Mesenchymal stem cell (in vitro differentiated cells and primary cell): ENCODE measurements at regions not wholly inside any gene's neighbourhood (a gene's known extent, or its start where the extent isn't known, plus 50 kb on each side); places are given as distances from the start of the nearest gene placed in this dataset.

Experiments used
- DNase-seq: peaks from one replicate; pipeline ENCODE4 v3.0.0-alpha.2; 2013
- H2AFZ ChIP-seq: one replicate; pipeline ENCODE4 v1.6.1; 2013; ENCODE audit warnings: low read depth, mild to moderate bottlenecking, control low read depth, inconsistent platforms, low read length, moderate library complexity
- H2AK5ac ChIP-seq: 2 replicates; pipeline ENCODE4 v1.6.1; 2013; ENCODE audit warnings: low read length, moderate library complexity, mild to moderate bottlenecking, inconsistent platforms; ENCODE audit not compliant: severe bottlenecking
- H2BK120ac ChIP-seq: one replicate; pipeline ENCODE4 v1.6.1; 2013; ENCODE audit warnings: low read depth, mild to moderate bottlenecking, inconsistent platforms, low read length, moderate library complexity
- H2BK12ac ChIP-seq, 2 experiments: one replicate each; pipeline ENCODE4 v1.6.1; 2013; ENCODE audit warnings: inconsistent platforms in 2 of 2, low read length in 2 of 2, mild to moderate bottlenecking in 2 of 2, moderate library complexity in 2 of 2, control low read depth in 1 of 2
- H2BK15ac ChIP-seq: one replicate; pipeline ENCODE4 v1.6.1; 2013; ENCODE audit warnings: mild to moderate bottlenecking, low read depth, inconsistent platforms; ENCODE audit not compliant: poor library complexity, severe bottlenecking
- H2BK5ac ChIP-seq: 2 replicates; pipeline ENCODE4 v1.6.1; 2013; ENCODE audit warnings: low read depth, mild to moderate bottlenecking, low read length, control low read depth, inconsistent platforms; ENCODE audit not compliant: poor library complexity, severe bottlenecking
- H3K14ac ChIP-seq, 2 experiments: one replicate each; pipeline ENCODE4 v1.6.1; 2013; ENCODE audit warnings: inconsistent platforms in 2 of 2, low read length in 2 of 2, control low read depth in 1 of 2, mild to moderate bottlenecking in 1 of 2, moderate library complexity in 1 of 2
- H3K18ac ChIP-seq, 2 experiments: one replicate each; pipeline ENCODE4 v1.6.1; 2013; ENCODE audit warnings: inconsistent platforms in 2 of 2, low read length in 2 of 2, control low read depth in 1 of 2, low read depth in 1 of 2, mild to moderate bottlenecking in 1 of 2
- H3K23ac ChIP-seq, 2 experiments: one replicate each; pipeline ENCODE4 v1.6.1; 2013; ENCODE audit warnings: inconsistent platforms in 2 of 2, low read length in 2 of 2, mild to moderate bottlenecking in 2 of 2, moderate library complexity in 2 of 2, control low read depth in 1 of 2
- H3K27ac ChIP-seq: 2 replicates; pipeline ENCODE4 v1.5.1; 2013; ENCODE audit warnings: mild to moderate bottlenecking, moderate library complexity, low read length, control low read depth, inconsistent platforms; ENCODE audit not compliant: poor library complexity, severe bottlenecking
- H3K27me3 ChIP-seq, 2 experiments: 2 replicates each; pipeline versions ENCODE4 v1.6.1 to v1.7.0; 2013; ENCODE audit warnings: low read length in 2 of 2, mild to moderate bottlenecking in 2 of 2, moderate library complexity in 2 of 2, control low read depth in 1 of 2, inconsistent platforms in 1 of 2; ENCODE audit not compliant: control insufficient read depth in 1 of 2, insufficient read depth in 1 of 2
- H3K36me3 ChIP-seq, 2 experiments: 2 replicates each; pipeline versions ENCODE4 v1.6.1 to v1.7.0; 2013; ENCODE audit warnings: low read length in 2 of 2, control low read depth in 1 of 2, inconsistent platforms in 1 of 2, low read depth in 1 of 2, mild to moderate bottlenecking in 1 of 2; ENCODE audit not compliant: insufficient read depth in 2 of 2, control insufficient read depth in 1 of 2
- H3K4ac ChIP-seq, 2 experiments: one replicate each; pipeline ENCODE4 v1.6.1; 2013; ENCODE audit warnings: inconsistent platforms in 2 of 2, low read length in 2 of 2, mild to moderate bottlenecking in 2 of 2, moderate library complexity in 2 of 2, control low read depth in 1 of 2, low read depth in 1 of 2
- H3K4me1 ChIP-seq: 2 replicates; pipeline ENCODE4 v1.6.1; 2013; ENCODE audit warnings: low read depth, low read length, control low read depth; ENCODE audit not compliant: control insufficient read depth, insufficient read depth
- H3K4me2 ChIP-seq: 2 replicates; pipeline ENCODE4 v1.6.1; 2013; ENCODE audit warnings: low read length, mild to moderate bottlenecking, inconsistent platforms; ENCODE audit not compliant: poor library complexity, severe bottlenecking
- H3K4me3 ChIP-seq, 2 experiments: 2 replicates each; pipeline versions ENCODE4 v1.5.1 to v1.7.0; 2013; ENCODE audit warnings: low read length in 2 of 2, mild to moderate bottlenecking in 2 of 2, control low read depth in 1 of 2, low read depth in 1 of 2; ENCODE audit not compliant: insufficient read depth in 1 of 2
- H3K79me1 ChIP-seq: replicated peaks from 2 replicates; pipeline ENCODE4 v1.6.1; 2013; ENCODE audit warnings: mild to moderate bottlenecking, control low read depth, low read length, inconsistent platforms; ENCODE audit not compliant: poor library complexity, severe bottlenecking
- H3K9ac ChIP-seq: 2 replicates; pipeline ENCODE4 v1.7.0; 2013; ENCODE audit warnings: mild to moderate bottlenecking, low read length, moderate library complexity
- H3K9me3 ChIP-seq: 2 replicates; pipeline ENCODE4 v1.7.0; 2013; ENCODE audit warnings: mild to moderate bottlenecking, low read length; ENCODE audit not compliant: control insufficient read depth
- H4K8ac ChIP-seq: one replicate; pipeline ENCODE4 v1.6.1; 2013; ENCODE audit warnings: inconsistent platforms, mild to moderate bottlenecking, low read length, moderate library complexity
- H4K91ac ChIP-seq: one replicate; pipeline ENCODE4 v1.6.1; 2013; ENCODE audit warnings: mild to moderate bottlenecking, low read length, inconsistent platforms
- WGBS: methylation state at CpG from one replicate; pipeline ENCODE4 v1.1.7; 2013; ENCODE audit warnings: mixed read lengths; 5-methylcytosine and 5-hydroxymethylcytosine counted together

DNA sequence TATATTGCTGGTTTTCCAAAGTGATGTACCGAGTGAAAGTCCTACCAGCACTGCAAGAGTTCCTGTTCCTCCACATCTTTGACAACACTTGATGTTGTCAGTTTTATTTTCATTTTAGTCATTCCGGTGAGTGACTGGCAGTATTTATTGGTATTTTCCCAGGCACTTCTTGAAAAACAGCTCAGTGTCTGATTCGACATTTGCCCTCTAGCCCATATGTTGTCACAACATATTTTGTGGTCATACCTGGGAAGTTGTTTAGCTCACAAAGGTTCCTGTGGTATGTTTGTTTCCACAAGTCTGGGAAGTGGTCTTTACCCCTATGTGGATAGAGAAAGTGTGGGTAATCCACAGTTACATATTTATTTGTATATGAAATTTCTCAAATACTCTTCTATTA, 463.6 kb downstream of the HAPSTR1 start:
- H2AFZ ChIP-seq = no peak overlapping the region

DNA sequence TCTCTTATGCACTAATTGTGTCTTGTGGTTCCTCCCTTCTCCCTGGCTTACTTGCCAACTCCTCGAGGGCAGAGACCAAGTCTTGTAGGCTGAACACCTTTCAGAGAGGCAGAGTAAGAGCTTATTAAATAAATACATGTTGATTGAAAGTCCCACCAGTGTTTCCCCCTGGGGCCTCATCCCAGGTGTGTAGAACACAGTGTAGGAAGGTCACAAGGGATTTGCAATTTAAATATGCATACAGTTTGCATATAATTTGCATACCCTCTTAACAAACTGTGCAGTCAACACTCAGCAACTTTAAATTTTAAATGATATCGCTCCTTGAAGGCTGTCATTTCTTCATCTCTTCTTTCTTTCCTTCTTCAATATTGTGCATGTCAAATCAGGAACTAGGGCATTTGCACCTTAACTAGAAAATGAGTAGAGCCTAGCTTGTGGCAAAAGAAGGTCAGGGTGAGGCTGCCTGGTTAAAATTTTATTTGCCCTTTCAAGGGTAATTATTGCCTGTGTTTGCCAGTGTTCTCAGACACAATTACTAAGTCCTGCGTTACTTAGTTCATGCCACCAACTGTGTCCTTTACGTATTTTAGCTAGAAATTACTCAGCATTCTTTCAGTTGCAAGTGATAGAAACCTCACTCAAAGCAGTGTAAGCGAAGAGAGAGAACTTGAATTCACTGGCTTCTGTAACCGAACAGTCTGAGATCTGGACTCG, 465.7 kb downstream of the HAPSTR1 start:
- no peak overlapping the region for H2BK15ac ChIP-seq
- no peak overlapping the region for H3K27ac ChIP-seq
- no peak overlapping the region for H2BK120ac ChIP-seq
- no peak overlapping the region for H3K23ac ChIP-seq
- H3K4me1 ChIP-seq = no peaks in the 10 kb centered on the region
- DNase-seq = no peak
- no peak overlapping the region for H2AK5ac ChIP-seq
- no peak overlapping the region for H3K14ac ChIP-seq
- no peak overlapping the region for H4K8ac ChIP-seq
- no peaks in the 10 kb centered on the region for H3K27me3 ChIP-seq
- H2BK5ac ChIP-seq = no peak overlapping the region
- no peak overlapping the region for H3K4me2 ChIP-seq
- H3K4me3 ChIP-seq = no peak overlapping the region
- H2AFZ ChIP-seq = no peak overlapping the region
- WGBS = 78% methylated on average over 5 of the region's 7 CpGs
- no peaks in the 10 kb centered on the region for H3K36me3 ChIP-seq
- H3K79me1 ChIP-seq = no peaks in the 10 kb centered on the region
- peaks cover 5% of the 10 kb centered on the region for H3K9me3 ChIP-seq
- H3K4ac ChIP-seq = no peak overlapping the region
- no peak overlapping the region for H2BK12ac ChIP-seq
- no peak overlapping the region for H3K9ac ChIP-seq
- H4K91ac ChIP-seq = no peak overlapping the region
- H3K18ac ChIP-seq = no peak overlapping the region

More for the DNA sequence above, 463.6 kb downstream of the HAPSTR1 start:
- H3K9me3 ChIP-seq = peaks cover 5% of the 10 kb centered on the region
- H3K27ac ChIP-seq = no peak overlapping the region
- H3K36me3 ChIP-seq = no peaks in the 10 kb centered on the region
- DNase-seq = no peak
- H3K23ac ChIP-seq = no peak overlapping the region
- H4K8ac ChIP-seq = no peak overlapping the region
- 85% methylated on average over 3 of the region's 3 CpGs for WGBS
- no peaks in the 10 kb centered on the region for H3K27me3 ChIP-seq
- H2BK120ac ChIP-seq = no peak overlapping the region
- H2BK12ac ChIP-seq = no peak overlapping the region
- H2AK5ac ChIP-seq = no peak overlapping the region
- no peak overlapping the region for H3K9ac ChIP-seq
- no peak overlapping the region for H4K91ac ChIP-seq
- no peak overlapping the region for H3K4me2 ChIP-seq
- H3K79me1 ChIP-seq = no peaks in the 10 kb centered on the region
- no peak overlapping the region for H2BK15ac ChIP-seq
- no peak overlapping the region for H3K14ac ChIP-seq
- no peak overlapping the region for H2BK5ac ChIP-seq
- H3K4ac ChIP-seq = no peak overlapping the region
- no peak overlapping the region for H3K4me3 ChIP-seq
- H3K18ac ChIP-seq = no peak overlapping the region
- no peaks in the 10 kb centered on the region for H3K4me1 ChIP-seq

GRCh38 chr16:9557713-9558112, 466.3 kb downstream of the HAPSTR1 start:
- Histone ChIP-seq H3K4me1 (no peaks in the 10 kb centered on the region), H2BK5ac (no peak overlapping the region), H2AK5ac (no peak overlapping the region), H3K4me2 (no peak overlapping the region), H3K14ac (no peak overlapping the region), H3K18ac (no peak overlapping the region), H3K27ac (no peak overlapping the region), H2BK12ac (no peak overlapping the region), H3K4ac (no peak overlapping the region), H3K36me3 (no peaks in the 10 kb centered on the region), H2BK15ac (no peak overlapping the region), H3K23ac (no peak overlapping the region), H3K9me3 (peaks cover 5% of the 10 kb centered on the region), H4K8ac (no peak overlapping the region), H3K27me3 (no peaks in the 10 kb centered on the region), H3K79me1 (no peaks in the 10 kb centered on the region), H3K9ac (no peak overlapping the region), H3K4me3 (no peak overlapping the region), H2AFZ (no peak overlapping the region), H4K91ac (no peak overlapping the region), H2BK120ac (no peak overlapping the region)
- DNase-seq = no peak
- WGBS = 61% methylated on average over 2 of the region's 3 CpGs

- Histone ChIP-seq H3K14ac (no peak overlapping the region), H4K8ac (no peak overlapping the region), H3K4ac (no peak overlapping the region), H3K27ac (no peak overlapping the region), H2BK5ac (no peak overlapping the region), H3K36me3 (no peaks in the 10 kb centered on the region), H3K27me3 (no peaks in the 10 kb centered on the region), H2BK12ac (no peak overlapping the region), H3K4me2 (no peak overlapping the region), H4K91ac (no peak overlapping the region), H3K79me1 (no peaks in the 10 kb centered on the region), H3K18ac (no peak overlapping the region), H2BK15ac (no peak overlapping the region), H2AFZ (no peak overlapping the region), H3K9ac (no peak overlapping the region), H3K23ac (no peak overlapping the region), H2AK5ac (no peak overlapping the region), H3K4me1 (no peaks in the 10 kb centered on the region), H3K9me3 (no peaks in the 10 kb centered on the region), H3K4me3 (no peak overlapping the region), H2BK120ac (no peak overlapping the region)
- no peak for DNase-seq
- 76% methylated on average over 4 of the region's 6 CpGs for WGBS
Measured at GRCh38 chr16:9566099-9566498, 474.7 kb downstream of the HAPSTR1 start.
